ENCODE measurements at regions not wholly inside any gene's neighbourhood (a gene's known extent, or its start where the extent isn't known, plus 50 kb on each side); places are given as distances from the start of the nearest gene placed in this dataset.

- H3K27me3 ChIP-seq (ENCODE audit: insufficient read depth, low read depth, low read length): no peaks in the 10 kb centered on the region
- H3K9me3 ChIP-seq (ENCODE audit: low read length): no peaks in the 10 kb centered on the region
- H3F3A ChIP-seq (ENCODE audit: insufficient read depth, low read length, poor library complexity, severe bottlenecking): no peaks in the 10 kb centered on the region
- no peak overlapping the region for H3K9ac ChIP-seq (ENCODE audit: low read length)
- H4K20me1 ChIP-seq (ENCODE audit: insufficient read depth): no peaks in the 10 kb centered on the region
- no peak overlapping the region for H2AFZ ChIP-seq (ENCODE audit: low read depth, low read length)
- no peak overlapping the region for H3K27ac ChIP-seq (ENCODE audit: low read length)
- H3K79me2 ChIP-seq (replicated peaks; ENCODE audit: insufficient read depth, low read length): no peaks in the 10 kb centered on the region
- TF ChIP-seq POLR2AphosphoS5 (IDR thresholded peaks at IDR 0.05): no peak
- no peak for TF ChIP-seq TAF1 (IDR thresholded peaks at IDR 0.05; ENCODE audit: low read depth)
- no peak for TF ChIP-seq RAD21 (conservative IDR thresholded peaks at IDR 0.05)
- no peak for TF ChIP-seq MXI1 (conservative IDR thresholded peaks at IDR 0.05; ENCODE audit: poor library complexity, severe bottlenecking)
- TF ChIP-seq, protein P1, sequence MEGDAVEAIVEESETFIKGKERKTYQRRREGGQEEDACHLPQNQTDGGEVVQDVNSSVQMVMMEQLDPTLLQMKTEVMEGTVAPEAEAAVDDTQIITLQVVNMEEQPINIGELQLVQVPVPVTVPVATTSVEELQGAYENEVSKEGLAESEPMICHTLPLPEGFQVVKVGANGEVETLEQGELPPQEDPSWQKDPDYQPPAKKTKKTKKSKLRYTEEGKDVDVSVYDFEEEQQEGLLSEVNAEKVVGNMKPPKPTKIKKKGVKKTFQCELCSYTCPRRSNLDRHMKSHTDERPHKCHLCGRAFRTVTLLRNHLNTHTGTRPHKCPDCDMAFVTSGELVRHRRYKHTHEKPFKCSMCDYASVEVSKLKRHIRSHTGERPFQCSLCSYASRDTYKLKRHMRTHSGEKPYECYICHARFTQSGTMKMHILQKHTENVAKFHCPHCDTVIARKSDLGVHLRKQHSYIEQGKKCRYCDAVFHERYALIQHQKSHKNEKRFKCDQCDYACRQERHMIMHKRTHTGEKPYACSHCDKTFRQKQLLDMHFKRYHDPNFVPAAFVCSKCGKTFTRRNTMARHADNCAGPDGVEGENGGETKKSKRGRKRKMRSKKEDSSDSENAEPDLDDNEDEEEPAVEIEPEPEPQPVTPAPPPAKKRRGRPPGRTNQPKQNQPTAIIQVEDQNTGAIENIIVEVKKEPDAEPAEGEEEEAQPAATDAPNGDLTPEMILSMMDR (IDR thresholded peaks at IDR 0.05; ENCODE audit: poor library complexity, severe bottlenecking): no peak
- TF ChIP-seq SMC3 (conservative IDR thresholded peaks at IDR 0.05; ENCODE audit: poor library complexity): no peak
- no peak for TF ChIP-seq EP300 (conservative IDR thresholded peaks at IDR 0.05; ENCODE audit: poor library complexity, severe bottlenecking)
- no peak for TF ChIP-seq EZH2 (IDR thresholded peaks at IDR 0.05; ENCODE audit: borderline replicate concordance, insufficient read depth, low read length, poor library complexity, severe bottlenecking)
- TF ChIP-seq REST (IDR thresholded peaks at IDR 0.05; ENCODE audit: borderline replicate concordance): no peak
- H3K36me3 ChIP-seq (ENCODE audit: insufficient read depth, low read length): no peaks in the 10 kb centered on the region
- H3K9me2 ChIP-seq (ENCODE audit: insufficient read depth, low read length): no peaks in the 10 kb centered on the region
- no peak overlapping the region for H3K4me2 ChIP-seq (ENCODE audit: low read length)
- no peak overlapping the region for H3K4me3 ChIP-seq (ENCODE audit: low read length)
Measured at GRCh38 chr4:16449406-16449805, 223.1 kb upstream of the TAPT1 start.

DNA sequence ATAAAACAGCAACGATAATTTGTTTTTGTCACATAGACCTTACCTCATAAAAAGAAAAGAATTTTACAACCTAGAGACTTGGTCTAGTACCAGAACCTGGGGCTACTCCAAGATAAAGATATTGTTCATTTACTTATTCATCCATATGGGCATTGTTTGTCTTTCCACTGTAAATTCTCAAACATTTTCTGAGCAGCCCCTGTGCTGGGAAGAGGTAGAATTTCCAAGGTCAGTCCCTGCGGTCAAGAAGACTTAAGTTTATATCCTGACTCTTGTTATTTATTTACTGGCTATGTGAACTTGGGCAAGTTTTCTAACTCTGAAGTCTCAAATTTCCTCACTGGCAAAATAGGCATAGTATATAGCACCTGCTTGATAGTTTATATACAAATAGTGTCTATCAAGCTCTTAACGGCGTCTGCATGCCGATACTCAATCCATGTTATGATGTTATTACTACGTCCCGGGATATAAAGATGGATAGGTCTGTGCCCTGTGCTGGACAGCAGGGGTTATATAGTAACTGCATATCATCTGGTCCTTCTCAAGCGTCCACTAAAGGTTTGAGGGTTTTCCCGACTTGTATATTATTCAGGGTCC lies 222.1 kb upstream of the TAPT1 start:
- no peaks in the 10 kb centered on the region for H3K9me2 ChIP-seq (ENCODE audit: insufficient read depth, low read length)
- no peaks in the 10 kb centered on the region for H3K79me2 ChIP-seq (replicated peaks; ENCODE audit: insufficient read depth, low read length)
- TF ChIP-seq REST (IDR thresholded peaks at IDR 0.05; ENCODE audit: borderline replicate concordance): no peak
- TF ChIP-seq TAF1 (IDR thresholded peaks at IDR 0.05; ENCODE audit: low read depth): no peak
- no peak for TF ChIP-seq SMC3 (conservative IDR thresholded peaks at IDR 0.05; ENCODE audit: poor library complexity)
- no peak for TF ChIP-seq EP300 (conservative IDR thresholded peaks at IDR 0.05; ENCODE audit: poor library complexity, severe bottlenecking)
- TF ChIP-seq, protein P1 (IDR thresholded peaks at IDR 0.05; ENCODE audit: poor library complexity, severe bottlenecking): no peak
- TF ChIP-seq POLR2AphosphoS5 (IDR thresholded peaks at IDR 0.05): no peak
- no peak for TF ChIP-seq EZH2 (IDR thresholded peaks at IDR 0.05; ENCODE audit: borderline replicate concordance, insufficient read depth, low read length, poor library complexity, severe bottlenecking)
- TF ChIP-seq RAD21 (conservative IDR thresholded peaks at IDR 0.05): no peak
- TF ChIP-seq MXI1 (conservative IDR thresholded peaks at IDR 0.05; ENCODE audit: poor library complexity, severe bottlenecking): no peak
- no peak overlapping the region for H2AFZ ChIP-seq (ENCODE audit: low read depth, low read length)
- no peak overlapping the region for H3K27ac ChIP-seq (ENCODE audit: low read length)
- H3K9ac ChIP-seq (ENCODE audit: low read length): no peak overlapping the region
- no peaks in the 10 kb centered on the region for H3K36me3 ChIP-seq (ENCODE audit: insufficient read depth, low read length)
- no peak overlapping the region for H3K4me2 ChIP-seq (ENCODE audit: low read length)
- no peak overlapping the region for H3K4me3 ChIP-seq (ENCODE audit: low read length)
- no peaks in the 10 kb centered on the region for H3K9me3 ChIP-seq (ENCODE audit: low read length)
- no peaks in the 10 kb centered on the region for H3K27me3 ChIP-seq (ENCODE audit: insufficient read depth, low read depth, low read length)
- no peaks in the 10 kb centered on the region for H4K20me1 ChIP-seq (ENCODE audit: insufficient read depth)
- no peaks in the 10 kb centered on the region for H3F3A ChIP-seq (ENCODE audit: insufficient read depth, low read length, poor library complexity, severe bottlenecking)
